Dermis microvascular lymphatic vessel endothelial cell (primary cell): ENCODE measurements at regions not wholly inside any gene's neighbourhood (a gene's known extent, or its start where the extent isn't known, plus 50 kb on each side); places are given as distances from the start of the nearest gene placed in this dataset.
"Not testable (repeated sequence)": the region's sequence is repeated elsewhere in the genome, so short reads cannot be mapped to it uniquely, and the experiment has no call there.

Source experiments
- DNase-seq, 2 donors: peaks; one replicate each; pipeline versions ENCODE4 v3.0.0 to v3.0.0-alpha.2; 2010; ENCODE audit warnings: low read depth in 2 of 2

DNA sequence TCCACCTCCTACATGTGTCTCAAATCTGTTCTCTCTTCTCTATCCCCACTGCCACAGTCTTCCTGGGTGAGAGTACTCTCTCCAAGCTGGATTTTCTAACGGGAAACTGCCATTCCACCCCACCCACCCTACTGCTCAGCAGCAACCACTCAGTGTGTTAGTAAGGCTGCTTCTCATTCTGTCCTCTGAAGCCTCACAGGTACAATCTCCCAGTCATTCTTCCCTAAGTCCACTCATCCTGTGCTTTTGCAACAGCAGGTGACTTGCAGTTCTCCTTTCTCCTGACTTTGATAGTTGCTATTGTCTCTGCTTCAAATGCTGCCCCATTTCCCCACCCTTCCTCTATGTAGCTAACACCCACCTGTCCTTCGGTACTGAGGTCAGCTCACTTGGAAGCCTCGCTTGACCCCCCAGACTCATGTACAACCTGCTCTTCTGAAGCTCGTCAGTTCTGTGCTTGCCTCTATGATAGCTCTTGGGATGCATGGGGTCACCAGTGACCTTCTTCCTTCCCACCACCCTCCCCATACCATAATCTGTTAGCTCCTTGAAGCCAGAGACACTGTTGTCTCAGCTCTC, 188.9 kb downstream of the RRAGC start:
- no peak for DNase-seq

DNA sequence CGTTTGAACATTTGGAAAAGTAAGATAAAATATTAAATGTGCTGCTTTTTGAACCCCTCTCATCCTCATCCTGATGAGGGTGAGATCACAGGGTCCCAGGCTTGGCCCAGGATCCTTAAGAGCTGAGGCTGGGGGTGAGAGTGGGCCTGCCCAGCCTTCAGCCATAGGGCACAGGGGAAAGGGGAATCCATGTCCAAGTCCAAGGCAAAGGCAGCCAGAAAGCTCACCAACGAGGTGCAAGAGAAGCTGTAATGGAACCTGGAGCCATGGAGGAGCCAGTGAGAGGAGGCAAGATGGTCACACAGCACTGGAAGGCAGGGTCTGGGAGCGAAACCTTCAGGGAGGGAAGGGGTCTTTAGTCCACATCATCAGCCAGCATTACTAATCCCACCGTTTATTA, 191.9 kb downstream of the RRAGC start:
- no peak for DNase-seq

DNA sequence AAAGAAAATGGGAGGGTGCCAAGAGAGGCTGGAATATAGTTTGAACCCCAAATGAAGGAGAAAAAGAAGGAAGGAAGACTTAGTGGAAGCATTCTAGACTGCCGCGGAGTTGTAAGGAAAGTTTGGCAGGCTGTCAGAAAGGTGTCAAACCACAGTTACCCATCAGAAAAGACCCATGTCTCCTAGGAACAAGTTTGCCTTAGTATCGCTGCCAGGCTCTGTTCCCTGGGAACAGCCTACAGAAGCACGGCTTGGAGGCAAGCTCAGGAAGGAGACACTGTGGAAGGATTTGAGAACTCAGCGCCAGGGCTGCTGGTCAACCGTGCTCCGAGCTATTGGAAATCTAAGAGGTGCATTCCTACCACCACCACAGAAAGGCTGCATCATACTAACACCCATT, 197.4 kb downstream of the RRAGC start:
- no peak for DNase-seq

DNA sequence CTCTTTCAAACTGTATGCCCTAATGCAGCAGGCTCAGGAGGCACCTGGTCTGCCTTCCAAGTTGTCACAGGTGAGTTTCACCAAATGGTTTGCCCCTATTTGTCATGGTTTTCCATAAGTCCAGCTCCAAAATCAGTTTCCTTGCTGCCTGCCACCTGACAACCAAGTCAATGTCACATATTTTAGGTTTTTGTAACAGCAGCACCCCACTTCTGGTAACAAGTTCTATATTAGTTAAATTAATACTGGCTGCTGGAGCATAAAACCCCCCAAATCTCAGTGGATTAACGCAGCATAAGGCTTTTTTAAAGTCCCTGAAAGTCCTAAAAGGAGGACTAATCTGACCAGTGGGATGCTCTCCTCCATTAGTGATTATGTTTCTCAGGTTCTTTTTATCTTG, 200.7 kb downstream of the RRAGC start:
- no peak for DNase-seq

DNA sequence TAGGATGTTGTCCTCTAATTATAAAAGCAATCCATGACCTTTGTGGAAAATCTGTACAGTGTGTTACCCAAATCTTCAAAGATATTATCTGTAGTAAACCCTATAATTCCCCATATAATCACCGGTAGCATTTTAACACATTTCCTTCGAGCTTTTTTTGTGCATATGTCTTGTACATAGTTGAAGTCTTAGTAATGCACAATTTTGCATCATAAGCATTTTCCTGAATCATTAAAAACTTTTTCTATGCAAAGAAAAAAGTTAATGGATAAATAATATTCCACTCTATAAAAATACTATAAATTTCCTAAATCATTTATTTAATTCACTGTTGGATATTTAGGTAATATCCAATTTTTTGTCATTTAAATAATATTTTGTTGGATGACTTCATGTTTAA, 201.7 kb downstream of the RRAGC start:
- no peak for DNase-seq

DNA sequence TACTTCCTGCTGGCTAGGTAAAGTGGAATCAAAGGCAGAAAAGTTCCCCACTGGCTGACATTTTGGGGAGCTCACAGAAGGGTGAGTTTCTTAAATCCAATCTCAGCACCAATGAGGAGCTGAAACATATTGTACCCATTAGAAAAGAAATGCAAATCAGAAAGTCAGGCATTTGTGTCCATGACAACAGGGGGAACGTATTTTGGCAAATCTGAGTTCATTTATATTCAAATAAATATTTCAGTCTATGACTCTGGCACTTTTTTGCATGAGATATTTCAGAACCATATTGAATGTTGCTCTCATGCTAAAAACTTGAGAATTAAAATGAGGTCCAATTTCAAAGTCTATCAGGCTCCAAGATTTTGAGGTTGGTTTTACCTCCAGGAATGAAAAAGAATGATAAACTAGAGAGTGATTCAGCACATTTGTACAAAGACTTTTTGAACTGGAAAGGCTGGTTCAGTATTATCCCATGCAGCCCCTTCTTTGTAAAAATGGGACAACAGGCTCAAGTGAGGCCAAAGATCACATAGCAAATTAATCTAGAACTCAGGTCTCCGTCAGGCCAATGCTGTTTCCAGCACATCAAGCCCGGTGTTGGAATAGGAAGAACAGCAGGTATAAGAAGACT, 202.2 kb downstream of the RRAGC start:
- no peak for DNase-seq

DNA sequence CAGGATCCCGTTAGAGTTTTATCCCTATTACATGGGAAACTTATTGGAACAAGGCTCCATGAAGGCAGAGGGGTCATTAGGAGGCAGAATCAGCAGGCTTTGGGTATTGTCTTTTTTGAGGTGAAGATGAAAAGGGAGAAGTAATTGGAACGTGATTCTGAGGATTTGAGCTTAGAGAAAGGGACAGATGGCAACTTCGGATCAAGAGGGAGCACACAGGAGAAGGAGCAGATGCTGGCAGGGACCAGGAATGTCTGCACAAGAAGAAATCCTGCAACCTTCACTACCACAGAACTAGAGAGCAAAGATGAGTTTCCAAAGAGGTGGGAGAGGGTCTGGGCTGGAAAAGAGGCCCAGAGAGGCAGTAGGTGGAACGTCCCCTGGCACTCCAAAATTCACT, 202.8 kb downstream of the RRAGC start:
- DNase-seq: no peak

DNA sequence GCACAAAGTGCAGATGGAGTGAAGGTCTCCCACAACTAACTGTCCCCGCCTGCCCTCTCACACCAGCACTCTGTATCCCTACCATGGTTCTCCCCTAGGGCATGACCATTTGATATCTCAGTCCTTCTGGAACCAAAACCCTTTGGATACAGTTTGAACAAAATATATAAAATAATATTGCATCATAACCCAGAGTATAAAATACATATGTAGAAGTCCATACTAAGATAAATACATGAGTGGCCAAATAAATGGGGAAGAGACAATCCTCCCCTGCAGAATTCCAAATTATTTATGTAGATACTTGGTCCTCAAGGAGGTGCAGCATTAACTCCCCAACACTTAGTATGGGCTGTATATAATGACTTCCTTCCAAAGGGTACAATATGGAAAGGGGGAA, 207.4 kb downstream of the RRAGC start:
- no peak for DNase-seq

DNA sequence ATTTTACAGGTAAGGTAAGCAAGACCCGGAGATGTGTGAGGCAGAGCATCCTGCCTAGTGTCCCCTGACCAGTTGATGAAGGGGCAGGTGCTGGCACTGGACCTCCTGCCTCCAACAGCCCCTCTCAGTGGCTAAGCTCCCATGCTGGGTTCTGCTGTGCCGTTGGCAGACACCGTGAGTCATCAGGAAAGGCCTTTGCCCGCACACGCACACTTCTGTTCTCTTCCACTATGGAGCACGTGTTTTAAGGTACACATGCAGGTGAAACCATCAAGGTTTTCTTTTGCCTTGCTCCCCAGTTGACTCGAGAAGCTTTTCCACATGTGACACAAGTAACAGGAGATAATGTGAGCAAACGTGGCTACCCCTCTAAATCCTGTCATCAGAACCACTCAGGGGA, 207.9 kb downstream of the RRAGC start:
- no peak for DNase-seq

DNA sequence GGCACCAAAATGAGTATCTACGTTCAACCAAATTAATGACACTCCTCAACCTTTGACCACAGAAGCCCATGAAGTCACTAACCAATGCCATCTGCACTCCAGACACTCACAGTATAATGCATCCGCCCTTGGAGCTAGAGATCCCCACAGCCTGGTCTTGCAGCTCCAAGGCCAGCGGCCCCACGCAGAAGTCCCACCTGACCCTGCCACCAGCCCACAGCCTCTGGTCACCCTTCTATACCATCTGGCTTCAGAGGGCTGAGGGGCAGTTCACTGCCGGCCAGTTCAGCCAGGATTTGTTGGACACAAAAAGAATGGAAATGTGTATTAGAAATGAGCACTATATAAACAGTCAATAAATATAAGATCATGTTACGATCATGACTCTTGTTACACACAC, 211.2 kb downstream of the RRAGC start:
- no peak for DNase-seq

DNA sequence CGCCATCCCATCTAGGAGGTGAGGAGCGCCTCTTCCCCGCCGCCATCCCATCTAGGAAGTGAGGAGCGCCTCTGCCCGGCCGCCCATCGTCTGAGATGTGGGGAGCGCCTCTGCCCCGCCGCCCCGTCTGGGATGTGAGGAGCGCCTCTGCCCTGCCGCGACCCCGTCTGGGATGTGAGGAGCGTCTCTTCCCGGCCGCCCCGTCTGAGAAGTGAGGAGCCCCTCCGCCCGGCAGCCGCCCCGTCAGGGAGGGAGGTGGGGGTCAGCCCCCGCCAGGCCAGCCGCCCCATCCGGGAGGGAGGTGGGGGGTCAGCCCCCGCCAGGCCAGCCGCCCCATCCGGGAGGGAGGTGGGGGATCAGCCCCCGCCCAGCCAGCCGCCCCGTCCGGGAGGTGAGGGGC, 212.2 kb downstream of the RRAGC start:
- not testable (repeated sequence) for DNase-seq

DNA sequence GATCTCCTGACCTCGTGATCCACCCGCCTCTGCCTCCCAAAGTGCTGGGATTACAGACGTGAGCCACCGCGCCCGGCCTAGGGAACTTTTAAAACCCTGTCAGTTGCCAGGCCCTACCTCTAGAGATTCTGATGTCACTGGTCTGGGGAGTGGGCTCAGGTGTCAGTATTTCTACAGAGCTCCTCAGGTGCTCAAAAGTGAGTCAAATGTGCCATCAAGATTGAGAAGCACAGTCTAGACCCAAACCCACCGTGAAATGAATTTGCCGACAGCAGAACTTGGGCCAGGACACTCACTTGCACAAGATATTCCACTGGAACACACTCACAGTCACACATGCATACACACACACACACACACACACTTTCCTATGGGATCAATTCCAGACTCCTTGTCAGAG, 215.5 kb downstream of the RRAGC start:
- no peak for DNase-seq

DNA sequence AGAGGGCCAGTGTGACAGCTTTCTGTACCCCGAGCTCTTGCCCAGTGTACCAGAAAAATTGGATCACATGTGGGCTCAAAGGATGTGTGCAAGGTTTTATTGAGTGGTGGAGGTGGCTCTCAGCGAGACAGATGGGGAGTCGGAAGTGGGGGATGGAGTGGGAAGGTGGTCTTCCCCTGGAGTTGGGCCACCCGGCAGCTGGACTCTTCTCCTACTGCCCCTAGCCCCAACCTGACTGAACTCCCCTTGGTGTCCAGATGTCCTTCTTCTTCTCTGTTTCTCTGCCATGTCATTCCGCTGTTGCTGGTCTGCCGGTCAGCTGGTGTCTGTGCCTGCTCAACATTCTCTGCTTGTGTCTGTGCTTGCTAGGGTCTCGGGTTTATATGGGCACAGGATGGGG, 217.9 kb downstream of the RRAGC start:
- no peak for DNase-seq

DNA sequence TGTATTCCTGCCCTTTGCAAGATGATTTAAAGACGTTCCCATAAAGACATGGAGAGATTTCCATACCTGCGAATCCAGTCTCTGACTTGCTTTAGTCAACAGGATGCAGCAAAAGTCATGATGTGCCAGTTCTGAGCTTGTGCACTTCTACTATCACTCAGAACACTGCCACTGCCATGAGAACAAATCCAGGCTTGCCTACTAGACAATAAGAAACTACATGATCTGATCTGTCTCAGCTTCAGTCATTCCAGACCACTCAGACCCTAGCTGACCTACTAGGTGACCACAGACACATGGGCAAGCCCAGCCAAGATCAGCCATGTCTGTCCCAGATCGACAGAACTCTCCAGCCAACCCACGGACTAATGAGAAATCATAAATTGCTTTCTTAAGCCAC, 219.2 kb downstream of the RRAGC start:
- DNase-seq: no peak

DNA sequence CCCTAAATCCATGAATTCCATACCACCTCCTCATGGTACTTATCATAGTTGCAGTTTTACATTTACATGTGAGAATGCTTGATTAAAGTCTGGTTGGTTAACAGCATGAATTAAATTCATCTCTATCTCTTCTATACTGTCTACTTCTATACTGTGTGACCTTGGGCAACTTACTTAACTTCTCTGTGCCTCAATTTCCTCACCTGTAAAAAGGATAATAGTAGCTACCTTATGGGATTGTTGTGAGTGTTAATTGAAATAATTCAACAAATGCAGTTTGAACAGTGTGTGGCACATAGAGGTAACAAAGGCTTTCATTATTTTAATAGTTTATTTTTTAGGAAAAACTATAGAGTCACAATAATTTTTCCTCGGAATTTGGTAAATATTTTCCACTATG, 231.3 kb downstream of the RRAGC start:
- no peak for DNase-seq

DNA sequence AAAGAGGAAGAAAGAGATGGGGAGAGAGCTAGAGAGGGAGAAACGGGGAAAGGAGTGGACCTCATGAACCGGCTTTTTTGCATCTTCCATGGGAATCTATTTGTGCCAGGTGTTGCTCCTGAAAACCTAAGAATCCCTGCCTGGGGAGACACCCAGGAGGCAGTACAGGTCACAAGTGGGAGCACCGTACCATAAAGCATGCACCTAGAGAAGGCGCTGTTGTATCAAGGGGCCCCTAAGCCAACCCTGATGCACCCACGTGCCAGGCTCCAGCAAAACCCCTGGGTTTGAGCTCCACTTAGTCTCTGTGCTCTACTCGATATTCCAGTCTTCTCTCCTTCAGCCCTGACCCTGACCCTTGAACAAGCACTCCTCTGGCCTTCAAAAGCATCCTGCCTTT, 233.6 kb downstream of the RRAGC start:
- DNase-seq: no peak

DNA sequence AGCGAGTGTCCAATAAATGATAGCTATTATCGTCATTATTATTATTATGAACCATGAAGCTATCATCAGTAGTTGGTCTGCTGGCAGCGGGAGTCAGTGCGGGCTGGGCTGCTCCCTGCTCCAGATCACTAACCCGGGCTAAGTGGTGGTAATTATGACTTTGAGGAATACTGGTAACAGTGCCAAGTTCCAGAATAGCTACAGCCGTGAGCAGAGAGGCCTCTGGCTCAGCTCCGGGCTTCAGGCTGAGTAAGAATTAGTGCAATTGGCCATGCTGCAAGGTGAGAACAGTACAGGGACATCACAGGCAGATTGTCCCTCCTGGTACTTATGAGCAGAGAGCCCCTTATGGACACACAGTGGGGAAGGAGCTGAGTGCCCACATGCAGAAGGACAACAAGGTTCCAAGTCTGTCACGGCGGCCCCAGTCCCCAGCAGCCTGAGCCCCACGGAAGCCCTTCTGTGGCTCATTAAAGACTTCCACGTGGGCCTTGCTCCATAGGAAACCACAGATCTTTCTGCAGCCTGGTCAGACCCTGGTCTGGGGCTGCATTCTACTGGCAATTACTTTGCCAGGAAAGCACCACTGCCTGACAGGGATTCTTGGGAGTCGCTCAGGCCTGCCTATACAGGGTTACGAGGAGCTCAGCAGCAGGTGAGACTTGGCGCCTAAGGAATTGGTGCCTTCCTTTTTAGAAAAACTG, 235.1 kb downstream of the RRAGC start:
- DNase-seq: no peak

DNA sequence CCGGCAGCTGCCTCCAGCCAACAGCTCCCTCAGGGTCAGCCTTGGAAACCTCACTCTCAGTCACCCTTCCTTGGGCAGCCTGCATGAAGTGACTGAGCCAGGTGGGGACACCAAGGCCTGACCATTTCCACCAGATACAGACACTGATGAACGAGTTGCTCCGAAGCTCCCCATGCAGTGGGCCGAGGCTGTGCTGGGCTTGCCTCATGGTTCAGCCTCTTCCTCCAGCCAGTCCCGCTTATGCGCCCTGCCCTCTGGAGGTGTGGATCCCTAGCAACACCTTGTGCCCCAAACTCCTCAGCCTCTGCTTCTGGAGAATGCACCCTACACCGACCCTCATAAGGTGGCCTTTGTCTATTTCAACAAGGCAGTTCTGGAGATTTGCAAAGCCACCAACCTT, 236.0 kb downstream of the RRAGC start:
- no peak for DNase-seq

DNA sequence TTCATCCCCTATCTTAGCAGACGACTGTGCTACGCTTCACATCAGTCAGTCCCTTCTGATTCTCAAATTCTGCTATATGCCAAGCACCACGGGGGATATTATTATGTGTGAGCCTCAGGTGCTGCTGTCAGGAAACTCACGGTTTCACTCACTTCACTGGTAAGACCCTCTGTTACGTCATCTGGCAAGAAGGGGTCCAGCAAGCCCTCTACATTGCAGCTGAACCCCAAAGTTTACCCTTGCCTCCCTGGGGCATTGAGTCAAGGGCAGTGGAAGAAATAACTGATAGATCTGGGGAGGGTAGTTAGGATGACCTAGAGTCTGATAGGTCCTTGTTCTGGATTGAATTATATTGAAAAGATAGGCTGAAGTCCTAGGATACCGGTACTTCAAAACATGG, 237.4 kb downstream of the RRAGC start:
- DNase-seq: no peak

DNA sequence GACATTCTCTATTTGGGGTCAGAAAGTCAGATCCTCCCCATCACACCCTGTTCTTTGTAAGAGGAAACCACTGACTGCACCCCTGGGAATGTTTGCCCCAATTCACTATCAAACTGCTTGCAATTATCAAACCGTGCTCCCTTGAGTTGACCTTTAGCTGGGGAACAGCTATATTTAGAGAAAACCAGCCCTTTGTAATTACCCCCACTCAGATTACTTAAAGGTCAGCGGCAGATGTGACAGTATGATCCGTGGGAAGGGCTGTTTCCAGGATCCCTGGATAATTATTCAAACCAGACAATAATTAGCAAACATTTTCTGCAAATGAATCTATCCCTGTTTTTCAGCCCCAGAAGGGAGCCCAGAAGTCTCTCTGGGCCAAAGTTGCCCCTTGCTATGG, 242.7 kb downstream of the RRAGC start:
- DNase-seq: no peak

DNA sequence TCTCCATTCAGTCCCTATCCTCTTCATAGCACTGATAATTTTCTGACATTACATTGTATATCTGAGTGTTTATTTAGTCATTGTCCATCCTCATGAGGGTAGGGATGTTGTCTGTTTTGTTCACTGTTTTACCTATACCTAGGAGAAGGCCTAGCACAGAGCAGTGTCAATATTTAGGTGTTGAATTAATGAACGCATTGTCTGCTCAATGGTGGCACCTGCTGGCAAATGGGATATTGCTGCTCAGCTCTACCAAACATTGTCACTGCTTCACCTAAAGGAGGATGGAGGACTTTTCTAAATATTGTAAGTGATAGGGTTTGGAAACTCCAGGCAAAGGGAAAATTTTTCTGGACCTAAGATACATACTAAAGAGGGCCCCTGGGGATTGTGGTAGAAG, 243.9 kb downstream of the RRAGC start:
- DNase-seq: no peak

DNA sequence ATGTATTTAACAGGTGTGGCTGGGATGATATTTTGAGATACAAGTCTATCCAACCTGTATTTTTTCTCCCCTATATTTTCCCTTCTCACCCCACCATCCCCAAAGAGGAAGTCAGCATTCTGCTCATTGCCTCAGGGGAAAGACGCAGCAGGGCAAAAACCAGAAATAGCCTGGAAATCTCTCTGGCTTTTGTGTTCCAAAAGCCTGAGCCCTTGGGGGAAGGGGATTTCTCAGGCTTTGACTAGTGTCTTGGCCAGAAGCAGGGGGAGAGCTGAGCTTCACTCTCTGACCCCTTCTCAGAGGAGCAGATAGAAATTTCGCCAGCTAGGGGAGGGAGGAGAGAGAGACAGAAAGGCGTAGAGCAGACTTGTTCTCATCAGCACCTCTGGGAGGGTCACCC, 244.7 kb downstream of the RRAGC start:
- DNase-seq: no peak

DNA sequence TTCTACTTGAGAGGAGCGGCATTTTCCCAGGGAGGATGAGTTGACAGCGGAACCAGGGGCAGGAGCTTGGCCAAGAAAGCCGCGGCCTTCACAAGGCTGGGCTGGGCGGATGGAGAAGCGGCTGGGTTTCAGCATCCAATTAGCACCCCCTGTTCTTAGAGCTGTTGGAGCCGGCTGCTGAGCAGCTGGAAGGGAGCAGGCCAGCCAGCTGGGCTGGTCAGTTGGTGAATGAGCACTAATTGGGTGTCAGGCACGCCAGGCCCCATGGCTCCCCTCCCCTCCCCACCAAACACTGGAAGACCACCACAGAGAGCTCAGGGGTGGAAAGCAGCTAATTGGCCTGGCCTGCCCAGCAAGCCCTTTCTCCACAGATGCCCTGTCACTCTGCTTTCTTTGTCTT, 245.6 kb downstream of the RRAGC start:
- no peak for DNase-seq
